ENCODE measurements at regions not wholly inside any gene's neighbourhood (a gene's known extent, or its start where the extent isn't known, plus 50 kb on each side); places are given as distances from the start of the nearest gene placed in this dataset.

- TF ChIP-seq POU2F2 (IDR thresholded peaks at IDR 0.05; ENCODE audit: low read depth, low read length) (no peak), POLR2A (IDR thresholded peaks at IDR 0.05; ENCODE audit: low read depth, low read length) (no peak), PAX5 (IDR thresholded peaks at IDR 0.05; ENCODE audit: insufficient read depth, low read length, severe bottlenecking) (no peak), SPI1 (IDR thresholded peaks at IDR 0.05; ENCODE audit: low read depth, low read length) (no peak), TAF1 (IDR thresholded peaks at IDR 0.05; ENCODE audit: low read depth, low read length) (no peak), POLR2AphosphoS5 (IDR thresholded peaks at IDR 0.05; ENCODE audit: low read depth, low read length) (no peak)
- DNase-seq (ENCODE audit: insufficient read length, low spot score) (no peak), FAIRE-seq (no peak)
Measured at GRCh38 chr13:57784633-57785032, 153.1 kb downstream of the PCDH17 start.

GRCh38 chr13:57787058-57787791 is 155.7 kb downstream of the PCDH17 start:
- no peak for DNase-seq (ENCODE audit: insufficient read length, low spot score)
- no peak for FAIRE-seq

GRCh38 chr13:57799624-57800023 is 168.1 kb downstream of the PCDH17 start:
- FAIRE-seq, result no peak
- TF ChIP-seq POLR2A (IDR thresholded peaks at IDR 0.05; ENCODE audit: low read depth, low read length), result no peak
- TF ChIP-seq POU2F2 (IDR thresholded peaks at IDR 0.05; ENCODE audit: low read depth, low read length), result no peak
- TF ChIP-seq SPI1 (IDR thresholded peaks at IDR 0.05; ENCODE audit: low read depth, low read length), result no peak
- TF ChIP-seq TAF1 (IDR thresholded peaks at IDR 0.05; ENCODE audit: low read depth, low read length), result no peak
- no peak for TF ChIP-seq PAX5 (IDR thresholded peaks at IDR 0.05; ENCODE audit: insufficient read depth, low read length, severe bottlenecking)
- no peak for TF ChIP-seq POLR2AphosphoS5 (IDR thresholded peaks at IDR 0.05; ENCODE audit: low read depth, low read length)
- DNase-seq (ENCODE audit: insufficient read length, low spot score), result no peak

More at GRCh38 chr13:57787058-57787791, 155.7 kb downstream of the PCDH17 start:
- TF ChIP-seq TAF1 (IDR thresholded peaks at IDR 0.05; ENCODE audit: low read depth, low read length) (no peak), PAX5 (IDR thresholded peaks at IDR 0.05; ENCODE audit: insufficient read depth, low read length, severe bottlenecking) (no peak), POLR2A (IDR thresholded peaks at IDR 0.05; ENCODE audit: low read depth, low read length) (no peak), POLR2AphosphoS5 (IDR thresholded peaks at IDR 0.05; ENCODE audit: low read depth, low read length) (no peak), SPI1 (IDR thresholded peaks at IDR 0.05; ENCODE audit: low read depth, low read length) (no peak), POU2F2 (IDR thresholded peaks at IDR 0.05; ENCODE audit: low read depth, low read length) (no peak)

GRCh38 chr13:57813651-57814050 is 182.1 kb downstream of the PCDH17 start:
- TF ChIP-seq POLR2AphosphoS5 (IDR thresholded peaks at IDR 0.05; ENCODE audit: low read depth, low read length), result no peak
- TF ChIP-seq SPI1 (IDR thresholded peaks at IDR 0.05; ENCODE audit: low read depth, low read length), result no peak
- no peak for TF ChIP-seq POLR2A (IDR thresholded peaks at IDR 0.05; ENCODE audit: low read depth, low read length)
- no peak for TF ChIP-seq PAX5 (IDR thresholded peaks at IDR 0.05; ENCODE audit: insufficient read depth, low read length, severe bottlenecking)
- no peak for TF ChIP-seq TAF1 (IDR thresholded peaks at IDR 0.05; ENCODE audit: low read depth, low read length)
- TF ChIP-seq POU2F2 (IDR thresholded peaks at IDR 0.05; ENCODE audit: low read depth, low read length), result no peak
- DNase-seq (ENCODE audit: insufficient read length, low spot score), result no peak
- no peak for FAIRE-seq

- TF ChIP-seq POLR2AphosphoS5 (IDR thresholded peaks at IDR 0.05; ENCODE audit: low read depth, low read length) (no peak), PAX5 (IDR thresholded peaks at IDR 0.05; ENCODE audit: insufficient read depth, low read length, severe bottlenecking) (no peak), TAF1 (IDR thresholded peaks at IDR 0.05; ENCODE audit: low read depth, low read length) (no peak), SPI1 (IDR thresholded peaks at IDR 0.05; ENCODE audit: low read depth, low read length) (no peak), POU2F2 (IDR thresholded peaks at IDR 0.05; ENCODE audit: low read depth, low read length) (no peak), POLR2A (IDR thresholded peaks at IDR 0.05; ENCODE audit: low read depth, low read length) (no peak)
- FAIRE-seq, result no peak
- DNase-seq (ENCODE audit: insufficient read length, low spot score), result no peak
Measured at GRCh38 chr13:57815600-57815999, 184.1 kb downstream of the PCDH17 start.

- FAIRE-seq (no peak), DNase-seq (ENCODE audit: insufficient read length, low spot score) (no peak)
- TF ChIP-seq POLR2A (IDR thresholded peaks at IDR 0.05; ENCODE audit: low read depth, low read length) (no peak), POLR2AphosphoS5 (IDR thresholded peaks at IDR 0.05; ENCODE audit: low read depth, low read length) (no peak), TAF1 (IDR thresholded peaks at IDR 0.05; ENCODE audit: low read depth, low read length) (no peak), PAX5 (IDR thresholded peaks at IDR 0.05; ENCODE audit: insufficient read depth, low read length, severe bottlenecking) (no peak), POU2F2 (IDR thresholded peaks at IDR 0.05; ENCODE audit: low read depth, low read length) (no peak), SPI1 (IDR thresholded peaks at IDR 0.05; ENCODE audit: low read depth, low read length) (no peak)
Measured at GRCh38 chr13:57820924-57821323, 189.4 kb downstream of the PCDH17 start.

GRCh38 chr13:57823704-57824103 is 192.2 kb downstream of the PCDH17 start:
- DNase-seq (ENCODE audit: insufficient read length, low spot score) (no peak), FAIRE-seq (no peak)
- TF ChIP-seq SPI1 (IDR thresholded peaks at IDR 0.05; ENCODE audit: low read depth, low read length) (no peak), POLR2A (IDR thresholded peaks at IDR 0.05; ENCODE audit: low read depth, low read length) (no peak), TAF1 (IDR thresholded peaks at IDR 0.05; ENCODE audit: low read depth, low read length) (no peak), POLR2AphosphoS5 (IDR thresholded peaks at IDR 0.05; ENCODE audit: low read depth, low read length) (no peak), PAX5 (IDR thresholded peaks at IDR 0.05; ENCODE audit: insufficient read depth, low read length, severe bottlenecking) (no peak), POU2F2 (IDR thresholded peaks at IDR 0.05; ENCODE audit: low read depth, low read length) (no peak)

- TF ChIP-seq POU2F2 (IDR thresholded peaks at IDR 0.05; ENCODE audit: low read depth, low read length), result no peak
- no peak for TF ChIP-seq POLR2A (IDR thresholded peaks at IDR 0.05; ENCODE audit: low read depth, low read length)
- no peak for TF ChIP-seq POLR2AphosphoS5 (IDR thresholded peaks at IDR 0.05; ENCODE audit: low read depth, low read length)
- no peak for TF ChIP-seq SPI1 (IDR thresholded peaks at IDR 0.05; ENCODE audit: low read depth, low read length)
- TF ChIP-seq PAX5 (IDR thresholded peaks at IDR 0.05; ENCODE audit: insufficient read depth, low read length, severe bottlenecking), result no peak
- TF ChIP-seq TAF1 (IDR thresholded peaks at IDR 0.05; ENCODE audit: low read depth, low read length), result no peak
- DNase-seq (ENCODE audit: insufficient read length, low spot score) (no peak), FAIRE-seq (no peak)
Measured at GRCh38 chr13:57824121-57824520, 192.6 kb downstream of the PCDH17 start.

- FAIRE-seq (no peak), DNase-seq (ENCODE audit: insufficient read length, low spot score) (no peak)
- TF ChIP-seq SPI1 (IDR thresholded peaks at IDR 0.05; ENCODE audit: low read depth, low read length) (no peak), TAF1 (IDR thresholded peaks at IDR 0.05; ENCODE audit: low read depth, low read length) (no peak), PAX5 (IDR thresholded peaks at IDR 0.05; ENCODE audit: insufficient read depth, low read length, severe bottlenecking) (no peak), POLR2AphosphoS5 (IDR thresholded peaks at IDR 0.05; ENCODE audit: low read depth, low read length) (no peak), POU2F2 (IDR thresholded peaks at IDR 0.05; ENCODE audit: low read depth, low read length) (no peak), POLR2A (IDR thresholded peaks at IDR 0.05; ENCODE audit: low read depth, low read length) (no peak)
Measured at GRCh38 chr13:57825066-57825465, 193.5 kb downstream of the PCDH17 start.

Measured in GM12891 (cell line).